HG02852 (cell line): ENCODE measurements at regions not wholly inside any gene's neighbourhood (a gene's known extent, or its start where the extent isn't known, plus 50 kb on each side); places are given as distances from the start of the nearest gene placed in this dataset.

Source experiments
- ATAC-seq: cut with Tn5 transposase; IDR thresholded peaks from one replicate; pipeline ENCODE4 v1.9.1; 2021; ENCODE audit warnings: mild to moderate bottlenecking, moderate library complexity; ENCODE audit not compliant: unreplicated experiment

DNA sequence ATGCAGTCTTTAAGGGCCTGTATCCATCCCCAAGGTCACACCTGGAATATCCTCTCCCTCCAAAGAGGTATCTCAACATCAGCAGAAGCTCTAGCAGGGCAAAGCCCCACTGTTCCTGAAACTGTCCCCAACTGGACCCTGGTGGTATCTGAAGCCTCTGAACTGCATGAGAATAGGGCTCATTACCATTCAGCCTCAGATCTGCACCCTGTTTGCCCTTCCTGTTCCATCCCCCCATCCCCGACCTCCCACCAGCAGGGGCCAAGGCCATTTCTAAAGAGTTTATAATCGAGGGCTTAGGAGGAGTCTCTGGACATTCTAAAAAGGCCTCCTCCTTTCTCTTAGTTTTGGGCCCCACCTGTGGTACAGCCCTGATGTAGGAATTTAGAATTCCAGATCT, 74.0 kb upstream of the THY1 start:
- no peak for ATAC-seq

DNA sequence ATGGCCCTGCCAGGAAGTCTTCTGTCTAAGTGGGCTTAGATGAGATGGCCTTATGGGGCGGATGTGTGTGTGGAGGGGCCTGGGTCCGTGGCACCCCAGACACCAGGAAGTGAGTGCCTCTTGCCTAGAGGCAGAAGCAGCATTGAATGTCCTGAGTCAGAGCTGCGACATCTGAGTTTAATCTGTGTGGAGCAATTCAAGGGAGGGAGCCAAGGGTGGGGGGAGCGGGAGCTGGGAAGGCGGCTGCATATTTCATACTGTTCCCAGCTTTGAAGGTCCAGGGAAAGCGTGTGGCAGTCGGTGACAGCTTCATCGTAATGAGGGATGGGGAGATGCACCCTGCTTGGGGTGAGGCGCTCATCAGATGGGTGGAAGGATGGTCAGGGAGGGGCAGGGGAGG, 73.5 kb upstream of the THY1 start:
- no peak for ATAC-seq

DNA sequence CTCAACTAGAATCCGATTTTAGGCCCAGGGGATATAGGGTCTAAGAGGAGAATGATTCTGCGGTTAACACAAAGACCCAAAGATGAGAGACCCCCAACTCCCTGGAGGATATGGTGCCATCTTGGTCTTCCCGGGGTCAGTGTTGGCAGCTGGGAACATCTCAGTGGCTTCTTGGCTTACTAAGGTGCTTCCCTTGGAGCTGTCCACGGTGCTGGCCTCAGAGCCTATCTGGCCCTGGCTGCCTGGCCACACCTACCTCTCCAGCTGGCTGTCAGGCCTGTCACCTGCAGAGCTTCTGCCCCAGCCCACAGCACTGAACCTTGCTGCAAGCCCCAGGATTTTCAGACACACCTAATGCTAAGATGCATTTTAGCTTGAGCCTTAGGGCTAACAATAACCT, 70.7 kb upstream of the THY1 start:
- no peak for ATAC-seq

DNA sequence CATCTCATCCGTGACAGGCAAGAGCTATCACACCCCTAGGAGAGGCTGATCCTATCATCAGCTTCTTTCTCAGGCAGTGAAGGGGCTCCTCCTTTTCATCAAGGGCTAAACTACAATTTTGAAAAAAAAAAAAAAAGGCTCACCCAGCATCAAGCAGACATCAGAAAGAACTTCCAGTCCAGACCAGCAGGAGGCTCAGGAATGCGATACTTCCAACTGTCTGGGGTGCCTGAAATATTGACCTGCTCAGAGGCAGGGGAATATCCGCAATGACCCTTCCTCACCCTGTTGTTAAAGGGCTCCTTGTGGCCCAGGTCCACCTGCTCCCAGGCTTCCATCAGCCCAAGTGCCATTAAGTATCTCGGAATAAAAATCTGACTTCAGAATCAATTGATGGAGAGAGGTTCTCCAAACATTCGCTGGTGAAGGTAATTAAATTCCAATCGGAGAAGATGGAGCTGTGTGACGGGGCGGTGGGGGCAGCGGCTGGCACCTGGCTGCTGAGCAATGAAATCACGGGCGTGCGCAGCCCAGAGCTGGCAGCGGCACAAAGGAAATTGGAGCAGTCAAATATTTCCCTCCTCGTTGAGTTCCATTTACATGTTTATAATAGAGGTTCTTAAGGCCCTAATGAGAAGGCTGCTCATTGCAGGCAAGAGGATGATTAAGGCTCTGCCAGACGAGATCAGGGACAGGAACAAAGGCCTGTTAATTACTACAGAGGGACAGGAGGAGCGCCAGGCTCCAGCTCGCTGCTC, 69.0 kb upstream of the THY1 start:
- no peak for ATAC-seq

DNA sequence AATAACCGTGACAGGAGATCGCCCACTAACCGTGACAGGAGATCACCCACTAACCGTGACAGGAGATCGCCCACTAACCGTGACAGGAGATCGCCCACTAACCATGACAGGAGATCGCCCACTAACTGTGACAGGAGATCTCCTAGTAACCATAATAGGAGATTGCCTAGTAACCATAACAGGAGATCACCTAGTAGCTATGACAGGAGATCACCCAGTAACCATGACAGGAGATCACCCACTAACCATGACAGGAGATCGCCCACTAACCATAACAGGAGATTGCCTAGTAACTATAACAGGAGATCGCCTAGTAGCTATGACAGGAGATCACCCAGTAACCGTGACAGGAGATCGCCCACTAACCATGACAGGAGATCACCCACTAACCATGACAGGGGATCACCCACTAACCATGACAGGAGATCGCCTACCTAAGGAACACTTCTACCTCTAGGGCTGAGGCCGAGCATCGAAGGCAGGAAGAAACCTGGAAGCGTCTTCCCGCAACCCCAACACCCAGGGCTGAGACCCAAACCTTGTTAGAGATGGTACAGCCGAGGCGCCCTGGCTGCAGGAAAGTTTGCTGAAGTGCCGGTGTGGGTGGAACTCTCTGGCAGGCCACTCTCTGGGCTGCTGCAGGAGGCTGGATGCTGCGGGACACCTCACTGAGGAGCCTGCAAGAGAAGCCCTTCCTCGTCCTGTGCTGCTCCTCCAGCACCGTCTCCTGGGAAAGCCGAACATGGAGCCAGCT, 67.5 kb upstream of the THY1 start:
- no peak for ATAC-seq

DNA sequence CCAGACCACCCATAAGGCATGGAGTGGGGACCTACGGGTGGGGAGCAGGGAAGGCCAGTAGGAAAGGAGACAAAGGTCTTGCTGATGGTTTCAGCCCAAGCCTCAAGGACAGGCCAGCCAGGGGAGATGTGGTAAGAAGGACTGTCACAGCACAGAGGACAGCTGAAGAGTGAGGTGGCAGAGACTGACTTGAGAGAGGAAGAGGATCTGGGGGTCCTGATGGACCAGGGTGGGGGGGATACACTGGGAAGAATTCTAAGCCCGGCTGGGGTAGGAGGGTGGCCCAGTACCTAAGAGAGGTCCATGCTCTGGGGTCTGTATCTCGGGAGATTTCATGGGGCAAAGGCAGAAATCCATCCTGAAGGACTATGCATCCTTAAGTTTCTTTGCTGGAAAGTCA, 66.1 kb upstream of the THY1 start:
- ATAC-seq = no peak

DNA sequence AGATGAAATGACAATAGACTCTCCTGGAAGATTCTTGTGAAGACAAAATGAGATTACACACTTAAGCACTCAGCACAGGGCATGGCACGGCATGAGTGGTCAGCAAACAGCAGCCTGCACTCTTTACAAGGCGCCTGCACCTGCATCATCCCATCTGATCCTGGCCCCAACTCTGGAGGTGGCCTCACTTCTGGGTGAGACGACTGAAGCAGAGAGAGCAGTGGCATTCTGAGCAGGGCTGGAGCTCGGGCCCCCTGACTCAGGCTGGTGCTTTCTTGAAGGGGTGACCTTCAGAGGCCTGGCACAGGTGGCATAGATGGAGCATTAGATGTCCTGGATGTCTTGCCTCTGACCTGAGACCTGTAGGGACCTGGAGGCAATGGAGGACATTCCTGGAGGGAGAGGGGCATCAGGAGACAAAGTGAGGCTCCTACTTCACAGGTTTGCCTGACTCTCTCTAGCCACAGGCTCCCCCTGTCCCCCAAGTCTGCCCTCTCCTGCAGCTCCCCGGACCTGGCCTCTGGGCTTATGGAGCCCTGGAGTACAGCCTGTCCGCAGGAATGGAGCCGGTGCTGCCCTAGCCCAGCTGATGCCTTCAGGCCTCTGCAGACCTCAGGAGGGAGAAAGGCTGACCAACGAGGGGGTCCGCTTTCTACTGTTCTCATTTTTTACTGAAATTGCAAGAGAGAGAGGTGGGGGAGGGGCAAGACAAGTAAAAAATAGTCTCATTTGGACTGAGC, 65.5 kb upstream of the THY1 start:
- ATAC-seq = no peak

DNA sequence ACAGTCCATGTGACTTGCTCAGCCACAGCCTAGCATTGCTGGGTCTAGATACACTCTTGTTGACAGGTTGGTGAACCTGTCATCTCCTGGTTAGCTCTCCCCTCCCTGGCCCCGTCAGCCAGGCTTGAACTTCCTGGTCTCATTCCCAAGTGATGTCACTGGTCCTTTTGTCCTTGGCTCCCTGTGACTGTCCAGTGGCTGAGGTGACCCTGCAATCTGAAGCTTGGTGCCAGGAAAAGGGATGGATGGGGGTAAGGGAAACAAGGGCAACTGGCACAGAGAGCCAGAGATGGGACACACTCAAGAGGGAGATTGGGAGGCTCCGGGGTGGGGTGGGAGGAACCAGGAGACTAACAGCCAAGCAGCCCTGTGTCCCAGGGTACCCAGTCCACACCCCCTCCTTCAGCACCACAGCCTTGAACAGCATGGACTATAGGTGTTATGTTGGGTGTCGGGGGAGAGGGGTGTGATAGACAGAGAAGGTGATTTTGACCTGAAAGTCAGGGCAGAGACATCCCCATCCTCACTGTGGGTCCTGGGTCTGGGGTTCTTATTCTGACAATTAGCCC, 63.8 kb upstream of the THY1 start:
- ATAC-seq = no peak

DNA sequence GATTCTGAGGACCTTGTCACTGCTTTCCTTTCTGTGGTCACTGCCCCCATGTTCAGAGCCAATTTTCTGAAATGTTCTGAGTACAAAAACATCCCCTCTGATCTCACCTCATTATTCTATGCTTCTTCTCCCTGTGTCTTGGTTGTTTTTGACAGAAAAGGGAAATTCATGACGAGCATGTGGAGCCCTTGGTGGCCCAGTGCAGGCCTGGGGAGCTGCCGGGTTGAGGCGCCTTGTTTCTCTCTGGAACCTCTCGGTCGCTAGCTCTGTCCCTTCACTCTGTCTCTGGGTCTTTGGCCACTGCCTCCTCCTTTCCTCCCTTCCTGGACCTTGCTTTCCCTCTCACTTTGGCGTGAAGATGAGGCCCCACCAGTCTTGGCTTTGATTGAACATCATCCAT, 63.0 kb upstream of the THY1 start:
- no peak for ATAC-seq

DNA sequence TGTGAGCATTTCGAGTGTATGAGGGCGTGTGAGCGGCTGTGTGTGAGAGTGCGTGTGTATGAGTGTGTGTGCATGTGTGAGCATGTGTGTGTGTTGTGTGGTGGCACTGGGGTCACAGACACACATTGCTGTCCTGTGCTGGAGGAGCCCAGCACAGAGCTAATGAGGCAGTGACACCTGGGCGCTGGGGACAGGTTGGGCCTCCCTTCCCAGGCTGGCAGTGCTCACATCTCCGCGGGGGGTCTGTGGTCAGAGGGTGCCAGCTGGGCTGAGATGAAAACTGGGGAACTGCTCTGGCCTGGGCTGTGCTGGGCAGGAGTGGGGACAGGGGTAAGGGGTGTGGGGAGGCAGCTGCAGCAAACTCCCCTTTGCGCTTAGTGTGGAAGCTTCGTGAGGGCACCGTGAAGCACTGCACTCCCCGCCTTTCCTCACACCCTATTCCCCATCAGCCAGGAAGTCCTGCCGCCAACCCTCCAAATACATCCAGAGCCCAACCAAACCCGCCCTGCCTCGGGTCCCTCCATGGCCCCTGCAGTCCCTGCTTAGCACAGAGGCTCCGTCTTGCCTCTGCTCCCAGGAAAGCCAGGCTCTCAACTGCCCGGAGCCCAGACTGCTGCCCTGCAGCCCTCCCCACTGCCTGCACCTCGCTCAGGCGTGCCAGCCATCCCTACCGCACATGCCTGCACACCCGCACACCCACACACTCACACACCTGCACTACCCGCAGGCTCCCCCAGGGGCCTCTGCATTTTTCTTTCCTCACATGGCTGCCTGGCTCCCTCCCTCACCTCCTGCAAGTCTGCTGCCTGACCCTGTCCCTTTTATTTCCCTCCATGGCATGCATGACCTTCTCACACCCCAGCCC, 62.0 kb upstream of the THY1 start:
- ATAC-seq = no peak

DNA sequence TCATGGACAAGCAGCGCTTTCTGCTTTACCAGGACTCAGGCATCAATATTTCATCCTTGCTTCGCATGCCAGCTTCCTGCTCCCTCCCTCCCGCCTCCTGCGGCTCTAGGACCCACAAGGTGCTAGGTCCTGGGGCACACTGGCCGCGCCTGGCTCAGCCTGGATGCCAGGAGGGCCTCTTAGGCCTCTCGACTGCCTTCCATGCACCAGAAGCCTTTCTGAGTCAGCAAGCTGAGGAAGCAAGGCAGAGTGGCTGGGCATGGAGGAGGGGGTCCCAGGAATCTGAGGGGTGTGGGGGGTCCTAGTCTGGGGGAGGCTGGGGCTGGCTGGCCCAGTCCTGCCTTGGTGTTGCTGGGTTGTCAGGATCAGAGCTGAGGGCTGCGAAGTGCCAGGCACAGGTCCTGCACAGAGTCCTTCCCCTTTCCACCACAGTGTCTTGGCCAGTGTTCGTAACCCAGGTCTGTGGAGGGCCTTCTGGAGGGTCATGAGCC, 61.0 kb upstream of the THY1 start:
- no peak for ATAC-seq

DNA sequence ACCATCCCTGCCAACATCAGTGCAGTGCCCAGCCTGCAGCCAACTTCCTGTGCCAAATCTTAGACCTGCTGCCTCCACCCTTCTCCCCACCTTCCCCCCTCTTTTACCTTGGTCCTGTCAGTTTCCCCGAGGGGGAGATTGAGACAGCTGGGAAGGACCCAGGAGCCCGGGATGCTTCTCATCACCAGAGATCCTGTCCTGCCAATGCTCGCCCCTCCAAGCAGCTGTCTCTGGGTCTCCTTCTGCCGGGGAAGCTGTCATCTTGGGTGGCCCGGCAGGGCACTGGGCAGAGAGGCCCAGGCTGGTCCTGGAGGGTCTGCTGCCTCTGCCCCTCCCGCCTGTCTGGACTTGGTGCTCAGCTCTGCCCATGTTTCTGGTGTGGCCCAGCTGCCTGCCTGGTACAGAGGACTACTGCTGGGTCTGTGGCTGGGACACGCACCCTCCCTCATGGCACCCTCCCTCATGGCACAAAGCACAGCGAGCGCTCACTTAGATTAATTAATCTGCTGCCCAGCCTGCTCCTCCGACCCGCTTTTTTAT, 60.4 kb upstream of the THY1 start:
- no peak for ATAC-seq

DNA sequence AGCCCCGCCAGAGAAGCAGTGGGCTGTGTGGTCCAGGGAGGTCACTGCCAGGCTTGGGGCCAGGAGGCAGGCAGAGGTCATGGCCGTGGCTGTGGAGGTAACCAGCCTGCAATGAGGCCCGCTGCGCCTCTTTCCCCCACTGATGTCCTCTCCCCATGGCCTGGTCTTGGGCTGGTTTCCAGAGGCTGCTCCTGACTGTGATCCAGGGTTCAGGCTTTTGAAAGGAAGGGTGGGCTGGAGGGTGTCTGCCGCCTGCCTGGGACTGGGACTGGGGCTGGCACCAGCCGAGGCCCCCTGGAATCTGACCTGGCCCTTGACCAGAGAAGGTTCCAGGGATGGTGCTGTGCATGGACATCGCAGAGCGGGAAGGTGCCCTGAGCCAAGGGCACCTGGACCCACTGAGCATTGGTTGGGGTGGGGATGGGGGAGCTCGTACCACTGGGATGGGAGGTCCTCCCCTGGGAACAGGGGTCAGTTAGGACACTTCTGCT, 59.6 kb upstream of the THY1 start:
- no peak for ATAC-seq

DNA sequence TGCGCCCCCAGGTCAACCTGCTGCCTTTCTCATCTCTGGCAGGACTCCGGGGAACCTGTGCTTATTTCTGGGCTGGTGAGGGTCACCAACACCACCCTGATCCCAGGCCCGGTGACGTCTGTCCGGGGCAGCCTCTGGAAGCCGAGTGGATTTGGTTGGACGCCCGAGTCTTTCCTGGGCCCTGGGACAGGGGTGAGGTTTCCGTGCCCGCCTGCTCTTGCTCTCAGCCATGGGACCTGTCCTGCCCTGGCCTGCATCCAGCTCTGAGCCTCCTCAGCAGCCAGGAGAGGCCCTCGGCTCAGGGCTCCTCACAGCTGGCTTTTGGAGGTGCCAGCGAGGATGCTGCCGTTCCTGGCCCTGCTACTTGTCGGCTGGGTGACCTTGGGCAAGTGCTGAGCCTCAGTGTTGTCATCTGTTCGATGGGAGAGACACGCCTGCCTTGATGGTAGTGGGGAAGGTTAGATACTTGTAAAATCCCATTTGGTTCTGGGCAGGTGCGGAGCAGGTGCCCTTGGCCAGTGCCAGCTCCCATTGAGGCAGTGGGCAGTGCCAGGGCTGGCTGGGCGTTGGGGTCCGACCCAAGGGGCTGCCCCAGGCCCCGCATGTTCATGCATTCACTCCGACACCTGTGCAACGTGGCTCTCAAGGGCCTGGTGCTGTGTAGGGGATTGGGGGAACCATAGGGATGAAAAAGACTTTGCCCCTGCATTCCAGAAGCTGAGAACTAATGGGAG, 58.9 kb upstream of the THY1 start:
- peak; percentile 21 for ATAC-seq

DNA sequence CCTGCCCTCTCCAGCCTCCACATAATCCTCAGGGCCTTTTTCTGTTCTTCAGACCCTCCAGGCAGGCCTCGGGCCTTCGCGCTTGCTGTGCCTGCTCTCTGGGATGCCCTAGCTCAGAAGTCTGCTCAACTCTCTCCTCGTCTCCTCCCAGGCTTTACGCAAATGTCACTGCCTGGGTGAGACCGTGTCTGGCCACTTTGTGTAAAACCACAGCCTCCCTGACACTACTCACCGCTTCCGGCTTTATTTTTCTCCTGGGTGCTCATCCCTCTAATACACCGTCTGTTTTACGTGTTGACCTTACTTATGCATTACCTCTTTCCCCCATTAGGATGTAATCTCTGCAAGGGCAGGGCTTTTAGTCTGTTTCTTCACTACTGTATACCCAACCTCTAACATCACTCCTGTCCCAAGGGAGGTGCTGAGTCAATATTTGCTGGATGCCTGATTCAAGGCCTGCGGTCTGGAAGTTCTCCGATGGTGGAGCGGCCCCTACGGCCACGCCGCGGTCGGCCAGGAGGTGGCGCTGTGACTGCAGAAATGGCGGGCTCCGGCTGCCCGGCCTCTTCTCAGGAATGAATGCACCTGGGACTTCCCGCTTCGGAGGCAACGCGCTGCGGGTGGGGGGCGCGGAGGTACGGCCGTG, 58.2 kb upstream of the THY1 start:
- peak; percentile 62 for ATAC-seq

DNA sequence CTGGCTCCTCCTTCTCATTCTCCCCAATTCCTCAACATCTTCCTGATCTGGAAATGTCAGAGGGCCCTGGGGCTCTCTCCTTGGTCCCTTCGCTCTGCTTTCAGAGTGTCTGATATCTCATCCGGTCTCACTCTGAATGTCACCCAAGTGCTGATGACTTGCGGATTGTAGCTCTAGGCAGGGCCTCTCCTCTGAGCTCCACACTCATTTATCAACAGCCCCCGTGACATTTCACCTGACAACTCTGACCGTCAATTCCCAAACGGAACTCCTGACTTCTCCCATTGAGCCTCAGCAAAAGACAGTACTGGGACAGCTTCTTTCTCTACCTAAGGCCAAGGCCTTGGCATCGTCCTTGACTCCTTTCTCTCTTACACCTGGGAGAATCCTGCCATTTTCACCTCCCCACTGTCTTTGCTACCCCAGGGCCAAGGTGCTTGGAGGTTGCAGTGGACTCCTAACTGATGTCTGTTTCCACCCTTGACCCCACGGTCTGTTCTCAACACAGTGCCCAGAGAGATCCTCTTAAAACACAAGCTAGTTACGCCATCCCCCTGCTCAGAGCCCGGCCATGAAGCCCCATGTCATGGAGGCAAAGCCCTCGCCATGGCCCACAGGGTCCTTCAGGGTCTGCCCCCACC, 57.5 kb upstream of the THY1 start:
- no peak for ATAC-seq

DNA sequence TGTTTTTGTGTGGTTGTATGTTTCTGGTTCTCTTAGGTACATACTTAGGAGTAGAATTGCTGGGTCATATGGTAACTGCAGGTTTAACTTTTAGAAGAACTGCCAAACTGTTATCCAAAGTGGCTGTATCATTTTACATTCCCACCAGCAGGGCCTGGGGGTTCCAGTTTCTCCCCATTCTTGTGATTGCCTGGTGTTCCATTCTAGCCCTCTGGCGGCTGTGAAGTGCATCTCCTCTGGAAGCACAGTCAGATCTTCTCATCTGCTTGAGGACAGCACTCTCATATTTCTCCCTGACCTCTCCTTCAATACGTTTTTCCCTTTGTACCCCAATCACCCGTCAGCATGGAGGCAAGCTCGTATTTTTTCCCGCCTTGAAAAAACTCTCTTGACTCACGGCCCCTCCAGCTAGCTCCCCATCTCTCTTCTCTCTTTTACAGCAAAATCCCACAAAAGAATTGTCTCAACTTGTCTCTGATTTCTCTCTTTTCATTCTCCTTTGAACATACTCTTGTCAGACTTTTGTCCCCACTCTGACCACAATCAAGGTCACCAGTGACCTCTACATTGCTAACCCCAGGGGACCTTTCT, 56.8 kb upstream of the THY1 start:
- ATAC-seq = no peak

DNA sequence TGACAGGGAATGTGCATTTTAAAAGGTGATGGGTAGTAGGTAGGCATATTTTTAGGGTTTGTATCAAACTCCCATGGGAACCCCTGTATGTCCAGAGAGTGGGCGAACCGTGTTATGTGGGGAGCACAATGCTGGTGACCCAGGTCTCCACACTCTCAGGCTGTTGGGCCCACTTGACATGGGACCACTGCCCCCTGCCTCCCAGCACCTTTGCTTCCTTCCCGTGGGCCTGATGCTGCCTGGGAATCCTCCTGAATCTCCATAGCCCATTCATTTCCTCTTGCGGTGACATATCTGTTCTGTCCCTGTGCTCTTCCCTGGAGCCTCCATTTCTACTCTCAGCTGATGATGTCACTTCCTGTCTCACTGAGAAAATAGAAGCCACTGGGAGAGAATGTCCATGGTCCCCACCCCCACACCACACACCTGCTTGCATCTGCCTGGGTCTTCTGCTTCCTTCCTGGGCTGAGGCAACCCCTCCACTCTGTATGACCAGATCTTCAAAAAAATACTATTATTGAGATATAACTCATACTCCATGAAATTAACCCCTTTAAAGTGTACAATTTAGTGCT, 55.8 kb upstream of the THY1 start:
- ATAC-seq = no peak
